ENCODE measurements at regions not wholly inside any gene's neighbourhood (a gene's known extent, or its start where the extent isn't known, plus 50 kb on each side); places are given as distances from the start of the nearest gene placed in this dataset.
"Not testable (repeated sequence)": the region's sequence is repeated elsewhere in the genome, so short reads cannot be mapped to it uniquely, and the experiment has no call there.

DNA sequence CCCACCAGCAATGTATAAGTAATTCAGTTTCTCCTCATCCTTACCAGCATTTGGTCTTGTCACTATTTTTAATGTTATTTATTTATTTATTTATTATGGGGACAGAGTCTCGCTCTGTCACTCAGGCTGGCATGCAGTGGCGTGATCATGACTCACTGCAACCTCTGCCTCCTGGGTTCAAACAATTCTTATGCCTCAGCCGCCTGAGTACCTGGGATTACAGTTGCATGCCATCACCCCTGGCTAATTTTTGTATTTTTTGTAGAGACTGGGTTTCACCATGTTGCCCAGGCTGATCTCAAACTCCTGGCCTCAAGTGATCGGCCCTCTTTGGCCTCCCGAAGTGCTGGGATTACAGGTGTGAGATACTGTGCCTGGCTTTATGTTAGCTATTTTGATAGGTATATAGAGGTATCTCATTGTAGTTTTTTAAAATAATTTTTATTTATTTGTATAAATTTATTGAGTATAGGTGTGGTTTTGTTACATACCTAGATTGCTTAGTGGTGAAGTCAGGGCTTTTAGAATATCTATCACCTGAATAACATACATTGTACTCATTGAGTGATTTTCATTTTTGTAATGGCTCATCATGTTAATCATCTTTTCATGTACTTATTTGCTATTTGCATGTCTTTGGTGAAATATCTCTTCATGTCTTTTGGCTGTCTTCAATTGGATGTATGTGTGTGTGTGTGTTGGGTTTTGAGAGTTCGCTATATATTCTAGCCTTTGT, 53.3 kb downstream of the TANC2 start:
- no peak for DNase-seq

GRCh38 chr17:63022567-63022966, 56.5 kb downstream of the TANC2 start:
- DNase-seq: no peak

DNA sequence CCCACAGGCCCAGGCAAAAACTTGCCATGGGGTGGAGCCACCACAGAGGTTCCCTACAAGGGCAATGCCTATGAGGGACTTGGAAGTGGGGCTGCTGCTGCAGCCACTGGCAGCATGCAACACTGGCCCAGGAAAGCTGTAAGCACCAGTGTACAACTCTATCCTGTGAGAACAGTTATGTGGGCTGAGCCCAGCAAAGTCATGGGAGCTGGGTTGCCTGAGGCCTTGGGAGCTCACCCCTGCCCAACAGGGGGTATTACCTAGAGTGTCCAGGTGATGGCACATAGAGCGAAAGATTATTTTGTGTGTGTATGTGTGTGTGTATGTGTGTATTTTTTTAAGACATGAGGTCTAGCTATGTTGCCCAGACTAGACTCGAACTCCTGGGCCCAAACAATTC, 57.0 kb downstream of the TANC2 start:
- no peak for DNase-seq

GRCh38 chr17:63024201-63024600, 58.2 kb downstream of the TANC2 start:
- DNase-seq: no peak

DNA sequence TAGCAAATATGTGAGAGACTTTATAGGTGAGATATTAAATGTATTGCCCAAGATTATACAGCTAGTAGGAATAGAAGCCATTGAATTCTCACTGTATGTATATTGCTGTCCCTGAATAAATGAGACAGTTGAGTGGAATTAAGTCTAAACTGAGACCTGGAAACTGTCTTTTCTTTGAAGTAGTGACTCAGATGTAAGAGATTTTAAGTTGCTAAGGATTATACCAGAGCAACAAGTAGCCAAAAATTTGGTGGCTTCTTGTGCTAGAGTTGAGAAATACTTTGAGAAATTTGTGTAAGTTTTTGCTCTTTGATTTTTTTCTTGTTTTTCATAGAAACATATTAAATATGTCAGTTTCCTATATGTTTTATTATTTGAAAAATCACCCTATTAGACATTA, 58.7 kb downstream of the TANC2 start:
- DNase-seq: no peak

DNA sequence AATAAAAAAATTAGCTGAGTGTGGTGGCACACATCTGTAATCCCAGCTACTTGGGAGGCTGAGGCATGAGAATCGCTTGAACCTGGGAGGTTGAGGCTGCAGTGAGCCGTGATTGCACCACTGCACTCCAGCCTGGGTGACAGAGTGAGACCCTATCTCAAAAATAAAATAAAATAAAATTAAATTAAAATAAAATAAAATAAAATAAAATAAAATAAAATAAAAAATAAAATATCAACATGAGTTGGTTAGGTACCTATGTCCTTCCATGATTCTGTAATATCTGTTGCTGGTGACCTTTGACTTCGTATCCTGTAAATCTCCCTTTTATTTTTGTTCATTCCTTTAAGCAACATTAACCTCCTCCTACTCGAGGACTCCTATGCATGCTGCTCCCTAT, 59.6 kb downstream of the TANC2 start:
- DNase-seq: not testable (repeated sequence)

GRCh38 chr17:63029541-63029940, 63.5 kb downstream of the TANC2 start:
- DNase-seq: no peak

GRCh38 chr17:63032142-63032541, 66.1 kb downstream of the TANC2 start:
- no peak for DNase-seq

GRCh38 chr17:63033142-63033541, 67.1 kb downstream of the TANC2 start:
- DNase-seq: no peak

DNA sequence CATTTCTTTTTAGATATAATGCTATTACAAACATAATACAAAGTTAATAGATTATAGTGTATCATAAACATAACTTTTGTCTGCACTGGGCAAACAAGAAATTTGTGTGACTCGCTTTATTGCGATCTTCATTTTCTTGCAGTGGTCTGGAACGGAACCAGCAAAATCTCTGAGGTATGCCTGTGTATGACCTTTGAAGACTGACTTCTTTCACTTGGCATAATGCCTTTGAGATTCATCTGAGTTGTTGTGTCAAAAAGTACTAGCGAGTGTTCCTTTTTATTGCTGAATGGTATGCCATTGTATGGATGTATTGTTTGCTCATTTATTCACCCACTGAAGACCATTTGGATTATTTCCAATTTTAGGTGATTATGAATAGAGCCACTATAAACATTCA, 69.2 kb downstream of the TANC2 start:
- DNase-seq: no peak

DNA sequence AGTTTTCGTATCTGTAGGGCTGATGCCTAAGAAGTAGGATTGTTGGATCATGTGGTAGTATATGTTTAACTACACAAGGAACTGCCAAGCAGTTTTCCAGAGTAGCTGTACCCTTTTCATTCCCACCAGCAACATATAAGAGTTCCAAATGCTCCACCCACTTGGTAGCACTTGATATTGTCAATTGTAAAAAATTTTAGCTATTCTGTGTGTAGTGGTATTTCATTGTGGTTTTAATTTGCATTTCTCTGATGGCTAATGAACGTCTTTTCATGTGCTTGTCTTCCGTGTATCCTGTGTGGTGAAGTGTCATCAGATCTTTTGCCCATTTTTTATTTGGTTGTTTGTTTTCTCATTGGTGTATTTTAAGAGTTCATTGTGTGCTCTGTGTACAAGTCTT, 69.7 kb downstream of the TANC2 start:
- DNase-seq: no peak

GRCh38 chr17:63039342-63039741, 73.3 kb downstream of the TANC2 start:
- DNase-seq: peak in 8 of 58 donors; percentile 2 to 12 (median 6)

- DNase-seq: peak in 1 of 58 donors; percentile 6
Measured at GRCh38 chr17:63039899-63040602, 74.0 kb downstream of the TANC2 start.

GRCh38 chr17:63040816-63041215, 74.8 kb downstream of the TANC2 start:
- DNase-seq: no peak

DNA sequence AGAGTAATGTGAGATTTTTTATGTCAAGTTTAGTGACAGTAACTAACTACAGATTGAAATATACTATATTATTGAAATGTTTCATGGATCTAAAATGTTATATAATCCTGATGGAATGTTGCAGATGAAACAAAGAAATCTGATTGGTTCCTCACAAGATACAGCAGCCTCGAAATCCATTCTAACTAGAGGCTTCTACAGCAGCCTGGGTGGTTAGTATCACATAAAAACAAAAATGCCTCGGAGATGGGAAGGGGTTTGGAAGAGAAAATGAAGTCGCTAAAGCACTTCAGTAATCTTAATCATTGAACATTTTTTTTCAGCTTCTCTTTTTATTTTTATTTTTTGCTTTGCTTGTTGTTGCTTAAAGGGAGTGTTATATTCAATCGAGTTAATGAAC, 75.2 kb downstream of the TANC2 start:
- DNase-seq: no peak

- no peak for DNase-seq
Measured at GRCh38 chr17:63041722-63042121, 75.7 kb downstream of the TANC2 start.

GRCh38 chr17:63042256-63042812, 76.3 kb downstream of the TANC2 start:
- no peak for DNase-seq

- DNase-seq: not testable (repeated sequence)
Measured at GRCh38 chr17:63057560-63057959, 91.5 kb downstream of the TANC2 start.

DNA sequence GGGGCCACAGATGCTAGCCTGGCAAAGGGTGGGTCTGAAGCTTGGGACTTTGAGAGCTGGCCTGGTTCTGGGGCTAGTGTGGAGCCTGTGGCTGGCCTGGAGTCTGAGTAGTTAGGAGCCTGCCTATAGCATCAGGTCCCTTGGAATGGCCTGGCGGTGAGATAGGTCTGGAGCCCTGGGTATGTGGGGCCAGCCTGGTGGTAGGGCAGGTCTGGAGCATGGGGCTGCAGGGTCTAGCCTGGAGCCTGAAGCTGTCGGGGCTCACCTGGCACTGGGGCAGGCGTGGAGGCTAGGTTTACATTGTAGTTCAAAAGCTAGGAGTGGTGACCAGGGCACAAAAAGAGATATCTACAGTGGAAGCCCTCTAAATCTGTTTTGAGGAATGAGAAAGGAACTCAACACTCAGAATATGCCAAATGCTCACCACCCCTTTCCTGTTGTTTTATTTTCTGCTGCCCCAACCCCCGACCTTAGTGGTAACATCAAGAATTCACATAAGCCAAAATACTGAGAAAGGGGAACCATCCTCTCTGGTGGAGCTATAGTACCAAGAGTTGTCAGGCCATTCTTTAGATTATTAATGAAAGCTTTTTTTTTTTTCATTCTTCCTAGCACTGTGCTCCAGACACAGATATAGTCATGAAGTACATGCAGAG, 100.3 kb downstream of the TANC2 start:
- DNase-seq: no peak

DNA sequence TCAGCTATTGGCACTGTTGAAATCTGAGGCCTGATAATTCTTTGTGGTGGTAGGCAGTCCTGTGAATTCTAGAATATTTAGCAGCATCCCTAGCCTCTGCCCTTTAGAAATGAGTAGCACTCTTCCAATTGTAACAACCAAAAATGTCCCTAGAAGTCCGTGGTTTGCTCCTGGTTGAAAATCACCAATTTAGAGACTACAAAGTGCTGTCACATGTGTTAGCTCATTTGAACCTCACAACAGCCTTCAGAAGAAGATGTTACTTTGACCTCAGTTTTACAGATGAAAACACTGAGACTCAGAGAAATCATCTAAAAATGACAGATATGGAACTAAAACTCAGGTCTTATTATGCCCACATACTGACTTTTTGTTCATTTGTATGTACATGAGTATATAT, 103.2 kb downstream of the TANC2 start:
- DNase-seq: no peak

- no peak for DNase-seq
Measured at GRCh38 chr17:63070031-63070430, 104.0 kb downstream of the TANC2 start.

GRCh38 chr17:63071797-63072196, 105.8 kb downstream of the TANC2 start:
- no peak for DNase-seq

Measured in anterior cingulate cortex (tissue), 58 donors.